Epithelial cell of esophagus (primary cell): ENCODE measurements at regions not wholly inside any gene's neighbourhood (a gene's known extent, or its start where the extent isn't known, plus 50 kb on each side); places are given as distances from the start of the nearest gene placed in this dataset.

Source experiments
- DNase-seq: peaks from one replicate; pipeline ENCODE4 v3.0.0; 2010; ENCODE audit warnings: low read depth
- H3K4me3 ChIP-seq: 2 replicates; pipeline ENCODE4 v1.5.1; 2011; ENCODE audit warnings: mild to moderate bottlenecking, low read length, control low read depth
- TF ChIP-seq, protein P1 (sequence below): IDR thresholded peaks from 2 replicates; pipeline ENCODE4 v1.5.1; 2011; ENCODE audit warnings: low read depth, mild to moderate bottlenecking, low read length, control low read depth, inconsistent platforms; ENCODE audit not compliant: insufficient read depth; ENCODE audit errors: missing control alignments

DNA sequence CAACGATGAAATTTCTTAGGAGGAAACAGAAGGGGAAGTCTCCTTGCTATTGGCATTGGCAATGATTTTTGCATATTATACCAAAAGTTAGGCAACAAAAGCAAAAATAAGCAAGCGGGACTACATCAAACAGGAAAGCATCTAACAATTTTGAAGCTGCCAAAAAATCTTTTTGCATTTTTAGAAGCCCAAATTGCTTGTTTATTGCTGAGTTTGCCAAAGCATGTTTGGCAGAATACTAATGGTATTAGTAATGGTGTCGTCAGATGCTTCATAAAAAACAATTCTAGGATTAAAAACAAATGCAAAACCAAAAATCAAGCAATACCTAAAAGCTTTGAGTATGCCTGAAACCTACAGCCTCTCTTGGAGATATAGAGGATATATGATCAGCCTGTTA, 80.0 kb downstream of the GALR1 start:
- H3K4me3 ChIP-seq, result no peak overlapping the region
- no peak for DNase-seq
- TF ChIP-seq, protein P1, sequence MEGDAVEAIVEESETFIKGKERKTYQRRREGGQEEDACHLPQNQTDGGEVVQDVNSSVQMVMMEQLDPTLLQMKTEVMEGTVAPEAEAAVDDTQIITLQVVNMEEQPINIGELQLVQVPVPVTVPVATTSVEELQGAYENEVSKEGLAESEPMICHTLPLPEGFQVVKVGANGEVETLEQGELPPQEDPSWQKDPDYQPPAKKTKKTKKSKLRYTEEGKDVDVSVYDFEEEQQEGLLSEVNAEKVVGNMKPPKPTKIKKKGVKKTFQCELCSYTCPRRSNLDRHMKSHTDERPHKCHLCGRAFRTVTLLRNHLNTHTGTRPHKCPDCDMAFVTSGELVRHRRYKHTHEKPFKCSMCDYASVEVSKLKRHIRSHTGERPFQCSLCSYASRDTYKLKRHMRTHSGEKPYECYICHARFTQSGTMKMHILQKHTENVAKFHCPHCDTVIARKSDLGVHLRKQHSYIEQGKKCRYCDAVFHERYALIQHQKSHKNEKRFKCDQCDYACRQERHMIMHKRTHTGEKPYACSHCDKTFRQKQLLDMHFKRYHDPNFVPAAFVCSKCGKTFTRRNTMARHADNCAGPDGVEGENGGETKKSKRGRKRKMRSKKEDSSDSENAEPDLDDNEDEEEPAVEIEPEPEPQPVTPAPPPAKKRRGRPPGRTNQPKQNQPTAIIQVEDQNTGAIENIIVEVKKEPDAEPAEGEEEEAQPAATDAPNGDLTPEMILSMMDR, result no peak

DNA sequence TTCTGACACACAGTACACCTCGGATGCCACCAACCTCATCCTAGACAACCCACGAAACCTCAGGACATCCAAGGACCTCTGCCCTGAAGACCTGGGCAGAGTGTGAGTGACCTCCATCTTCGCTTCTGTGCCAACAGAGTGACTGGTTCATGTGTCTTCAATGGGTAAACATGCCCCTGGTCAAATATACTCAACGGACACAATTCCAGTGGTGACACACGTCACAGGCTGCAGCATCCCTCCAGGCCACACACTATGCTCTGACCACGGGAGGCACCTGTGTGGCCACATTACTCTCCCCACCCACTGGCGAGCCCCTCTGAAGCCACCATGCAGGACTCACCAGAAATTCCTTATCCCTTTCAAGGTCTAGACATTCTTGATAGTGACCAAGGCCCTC, 85.2 kb downstream of the GALR1 start:
- DNase-seq, result no peak
- no peak overlapping the region for H3K4me3 ChIP-seq
- TF ChIP-seq, protein P1, result no peak

DNA sequence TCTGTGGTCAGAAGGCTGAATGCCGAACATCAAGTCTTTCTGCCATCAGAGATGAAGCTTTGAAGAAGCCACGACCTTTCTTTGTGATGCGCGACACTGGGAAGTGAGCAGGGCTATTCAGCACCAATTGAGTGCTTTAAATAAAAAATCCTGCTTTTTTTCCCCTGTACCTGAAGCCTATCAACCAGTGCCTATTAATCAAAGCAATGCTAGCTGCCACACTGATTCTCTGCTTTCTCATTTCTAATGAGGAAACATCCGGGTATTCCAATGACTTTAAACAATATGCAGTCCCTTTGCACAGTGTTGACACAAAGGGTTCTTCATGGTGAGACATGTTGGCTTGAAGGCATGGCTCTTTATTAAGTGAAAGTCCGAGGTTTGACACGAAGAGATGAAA, 88.0 kb downstream of the GALR1 start:
- DNase-seq, result no peak
- no peak overlapping the region for H3K4me3 ChIP-seq
- TF ChIP-seq, protein P1, result no peak

DNA sequence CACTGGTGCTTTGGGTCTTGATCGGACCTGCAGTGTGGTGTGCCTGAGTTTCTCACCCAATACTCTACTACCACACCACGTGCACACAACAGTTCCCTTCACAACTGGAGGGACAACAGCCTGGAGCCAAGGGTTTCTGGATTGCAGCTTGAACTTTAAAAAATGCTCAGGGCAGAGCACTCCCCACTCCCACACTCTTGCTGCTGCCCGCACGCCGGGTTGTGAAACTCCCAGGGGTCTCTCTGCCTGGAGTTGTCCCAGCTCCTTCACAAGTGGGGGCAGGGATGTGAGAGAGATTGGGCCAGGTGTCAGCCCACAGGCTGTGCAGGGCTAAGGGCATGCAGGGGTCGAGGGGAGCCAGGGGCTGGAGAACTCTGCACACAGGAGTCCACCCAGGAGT, 89.4 kb downstream of the GALR1 start:
- no peak for DNase-seq
- no peak overlapping the region for H3K4me3 ChIP-seq
- TF ChIP-seq, protein P1, result no peak

DNA sequence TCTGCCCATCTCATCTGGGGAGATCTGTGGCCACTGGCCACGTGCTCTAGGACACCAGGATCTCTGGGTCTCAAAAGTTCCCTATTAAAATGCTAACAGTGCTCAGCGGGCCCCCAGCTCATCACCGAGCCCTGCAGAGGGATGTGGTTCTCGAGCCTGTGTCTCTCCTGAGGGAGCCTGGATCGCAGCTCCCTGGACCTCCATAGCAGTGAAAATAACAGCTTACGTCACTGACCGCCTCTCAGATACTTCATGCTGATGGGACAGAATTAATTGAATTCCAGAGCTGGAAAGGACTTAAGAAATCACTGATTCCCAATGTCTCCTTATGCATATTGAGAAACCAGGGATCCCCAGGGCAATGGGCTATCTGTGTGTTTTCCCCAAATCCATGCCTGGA, 90.0 kb downstream of the GALR1 start:
- no peak overlapping the region for H3K4me3 ChIP-seq
- DNase-seq, result no peak
- TF ChIP-seq, protein P1, result no peak

DNA sequence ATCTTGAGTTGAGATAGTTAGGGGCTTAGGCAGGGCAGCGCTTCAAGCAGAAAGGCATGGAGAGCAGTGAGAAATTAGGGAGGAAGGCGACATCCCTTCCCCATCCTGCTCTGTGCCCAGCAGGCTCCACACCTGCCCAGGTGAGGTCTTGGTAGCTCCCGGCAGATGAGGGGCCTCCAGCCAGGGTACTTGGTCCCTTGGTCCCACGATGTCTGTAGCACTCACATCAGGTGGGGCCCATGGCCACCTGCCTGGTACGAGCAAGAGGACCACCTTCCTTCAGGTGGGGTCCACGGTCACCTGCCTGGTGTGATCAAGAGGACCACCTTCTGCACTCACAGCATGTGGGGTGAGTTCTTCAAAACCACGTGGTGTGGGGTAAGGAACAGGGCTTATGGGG, 91.2 kb downstream of the GALR1 start:
- DNase-seq, result no peak
- TF ChIP-seq, protein P1, result no peak
- H3K4me3 ChIP-seq, result no peak overlapping the region

DNA sequence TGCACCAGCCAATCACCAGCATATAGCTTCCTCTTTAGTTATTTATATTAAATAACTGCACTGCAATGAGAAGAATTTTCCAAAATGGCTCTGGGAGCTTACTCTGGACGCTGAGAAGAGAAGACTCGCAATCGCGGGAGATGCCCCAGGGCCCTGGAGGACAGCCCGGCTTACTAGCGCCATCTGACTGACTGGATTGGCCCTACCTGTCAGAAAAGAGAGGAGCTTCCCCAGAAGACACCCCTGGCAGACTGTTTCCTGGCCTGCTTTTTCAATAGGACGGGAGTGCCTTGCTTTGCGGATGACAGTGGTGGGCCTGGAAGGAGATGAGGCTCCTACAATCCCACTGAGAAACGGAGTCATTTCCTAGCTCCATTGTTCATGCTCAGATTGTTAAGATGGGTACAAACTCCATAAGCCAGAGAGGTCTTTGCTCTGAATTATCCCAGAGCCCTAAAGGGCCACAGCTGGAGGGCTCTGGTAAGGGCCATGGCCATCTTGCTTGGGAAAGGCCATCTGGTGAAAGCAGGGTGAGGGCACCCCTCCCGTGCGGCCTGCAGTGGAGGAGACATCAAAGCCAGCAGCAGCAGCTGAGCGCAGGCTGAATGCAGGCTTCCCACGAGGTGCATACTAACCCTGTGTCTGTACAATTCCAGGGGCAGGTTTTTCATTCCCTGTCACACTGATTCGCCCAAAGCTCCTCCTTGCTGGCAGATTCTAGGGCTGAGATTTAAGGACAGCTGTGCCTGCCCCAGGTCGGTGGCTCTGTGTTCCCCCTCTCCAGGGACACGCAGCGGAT, 92.1 kb downstream of the GALR1 start:
- DNase-seq, result no peak
- TF ChIP-seq, protein P1, result no peak

More for the DNA sequence above, 92.1 kb downstream of the GALR1 start:
- H3K4me3 ChIP-seq, result no peak overlapping the region
